Medulla oblongata (tissue), 1 donor: ENCODE measurements at regions not wholly inside any gene's neighbourhood (a gene's known extent, or its start where the extent isn't known, plus 50 kb on each side); places are given as distances from the start of the nearest gene placed in this dataset.

ENCODE experiments used
- DNase-seq: peaks from one replicate; pipeline ENCODE4 v3.0.0-alpha.2; 2015; ENCODE audit errors: extremely low spot score

DNA sequence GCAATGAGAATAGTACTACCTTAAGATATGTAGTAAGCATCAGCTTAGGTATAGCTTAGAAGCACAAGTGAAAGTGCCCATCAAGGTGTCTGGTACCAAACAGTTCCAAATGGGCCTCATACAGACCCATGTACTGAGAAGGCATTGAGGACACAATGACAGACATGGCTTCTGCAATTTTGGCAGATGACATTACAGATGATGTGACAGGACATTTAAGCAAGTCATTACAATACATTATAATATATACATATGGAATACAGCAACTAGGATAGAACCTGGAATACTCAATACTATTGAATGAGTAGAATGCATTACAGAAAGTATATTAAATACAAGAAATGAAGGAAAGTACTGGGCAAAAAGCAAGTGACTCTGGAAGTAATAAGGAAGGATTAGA, 256.4 kb downstream of the GXYLT1 start:
- no peak for DNase-seq

GRCh38 chr12:41881891-41882805, 262.5 kb downstream of the GXYLT1 start:
- peak; percentile 19 for DNase-seq

- DNase-seq, result no peak
Measured at GRCh38 chr12:41869432-41869831, 275.2 kb downstream of the GXYLT1 start.

DNA sequence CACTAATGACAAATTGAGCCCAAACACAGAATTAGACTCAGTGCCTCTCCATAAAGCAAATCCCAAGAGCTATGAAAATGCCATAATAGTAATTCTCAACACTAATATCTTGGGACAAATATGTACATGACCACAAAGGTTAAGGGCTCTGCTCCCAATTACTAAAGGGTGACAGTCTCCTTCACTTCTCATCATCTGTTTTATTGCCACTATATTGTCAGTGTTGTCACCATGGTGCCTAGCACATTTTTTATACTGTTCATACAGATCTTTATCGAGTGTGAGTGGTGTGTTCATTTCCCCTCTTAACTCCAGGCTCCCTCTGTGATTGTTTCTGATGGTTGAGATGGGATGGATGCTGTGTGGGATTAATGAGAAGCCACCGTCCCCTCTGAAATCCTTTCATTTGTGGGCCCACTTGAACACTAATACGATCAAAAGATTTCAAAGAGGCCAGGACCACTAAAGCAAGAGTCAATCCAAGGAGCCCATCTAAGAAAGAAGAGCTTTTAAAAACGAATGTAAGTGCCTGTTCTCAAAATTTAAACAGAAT, 277.7 kb downstream of the GXYLT1 start:
- no peak for DNase-seq

DNA sequence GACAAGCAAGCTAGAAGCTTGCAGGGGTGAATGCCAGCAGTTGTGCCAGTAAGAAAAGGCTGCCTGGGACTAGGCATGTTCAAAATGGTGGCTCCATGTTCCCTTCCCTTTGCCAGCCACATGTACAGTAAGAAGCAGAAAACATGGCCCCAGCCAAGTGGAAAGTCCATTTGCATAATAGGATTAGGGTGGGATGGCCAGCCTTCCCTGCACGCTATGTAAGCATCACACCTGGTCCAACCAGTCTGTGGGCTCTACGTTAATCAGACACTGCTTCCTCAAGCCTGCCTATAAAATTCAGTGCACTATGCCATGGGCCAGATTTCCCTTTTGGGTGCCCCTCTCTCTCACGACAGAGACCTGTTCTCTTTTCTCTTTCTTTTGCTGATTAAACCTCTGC, 288.4 kb downstream of the GXYLT1 start:
- DNase-seq, result no peak

DNA sequence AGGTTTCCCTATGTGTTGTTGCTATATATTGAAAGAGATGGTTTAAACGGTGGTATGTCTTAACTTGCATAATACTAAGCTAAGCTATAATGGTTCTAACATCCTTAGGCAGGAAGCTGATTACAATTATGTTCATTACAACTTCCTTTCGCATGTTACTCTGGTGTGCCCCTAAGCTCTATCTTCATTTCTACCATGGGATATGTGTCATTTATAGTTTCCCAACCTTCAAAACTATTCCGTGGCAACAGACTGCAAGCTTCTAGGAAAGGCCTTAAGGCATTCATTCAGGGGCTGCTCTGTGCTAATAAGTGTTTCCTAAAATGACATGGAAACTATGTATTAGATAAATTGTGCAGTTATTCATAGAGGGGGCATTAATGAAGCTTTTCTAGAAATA, 294.6 kb downstream of the GXYLT1 start:
- DNase-seq, result no peak

DNA sequence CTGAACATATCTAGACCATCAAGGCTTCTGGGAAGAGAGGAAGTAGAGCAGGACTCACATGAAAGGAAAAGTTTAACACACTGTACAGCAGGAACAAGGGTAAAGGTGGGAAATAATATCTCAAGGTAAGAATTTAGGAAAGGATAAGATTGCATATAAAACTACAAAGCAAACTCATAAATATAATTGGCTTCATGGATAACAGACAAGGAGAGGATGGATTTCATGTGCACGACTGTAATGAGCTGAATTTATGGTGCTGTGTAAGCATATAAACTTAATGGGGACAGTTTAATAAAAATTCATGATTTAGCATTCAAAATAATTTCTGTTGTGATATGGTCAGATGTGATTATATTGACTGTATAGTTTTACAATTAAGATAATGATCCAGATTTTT, 298.0 kb downstream of the GXYLT1 start:
- DNase-seq, result no peak

GRCh38 chr12:41836416-41836815, 308.3 kb downstream of the GXYLT1 start:
- no peak for DNase-seq

DNA sequence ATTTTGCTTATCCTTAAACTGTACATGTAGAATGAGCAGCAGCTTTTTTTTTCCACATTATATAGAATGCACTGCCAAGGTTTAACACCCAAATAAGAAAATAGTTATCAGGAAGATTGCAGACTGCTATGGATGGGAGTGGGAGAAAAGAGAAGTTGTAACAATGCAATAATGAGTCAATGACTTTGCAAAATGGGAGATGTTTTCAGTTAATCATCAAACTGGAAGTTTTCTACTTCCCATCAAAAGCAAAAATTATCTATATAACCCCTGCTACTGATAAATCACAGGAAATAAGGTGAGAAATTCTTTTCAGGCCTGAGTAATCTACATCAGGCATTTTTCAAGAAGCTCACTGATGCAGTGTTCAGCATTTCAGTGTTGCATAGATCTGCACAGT, 309.1 kb downstream of the GXYLT1 start:
- no peak for DNase-seq

DNA sequence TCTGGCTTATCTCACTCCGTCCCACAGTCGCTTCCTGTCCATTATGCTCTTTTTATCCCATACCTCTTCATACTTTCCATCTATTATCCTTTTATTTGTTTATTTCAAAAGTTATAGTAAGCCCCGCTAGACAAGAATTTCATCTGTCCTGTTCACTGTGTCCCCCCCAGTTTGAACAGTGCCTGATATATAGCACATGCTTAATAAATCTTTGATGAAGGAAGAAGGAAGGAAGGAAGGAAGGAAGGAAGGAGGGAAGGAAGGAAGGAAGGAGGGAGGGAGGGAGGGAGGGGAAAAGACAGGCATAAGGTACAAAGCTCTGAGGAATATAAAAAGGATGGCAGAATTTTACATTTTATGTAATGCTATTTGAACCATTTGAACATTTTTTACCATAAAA, 324.7 kb downstream of the GXYLT1 start:
- DNase-seq, result no peak

DNA sequence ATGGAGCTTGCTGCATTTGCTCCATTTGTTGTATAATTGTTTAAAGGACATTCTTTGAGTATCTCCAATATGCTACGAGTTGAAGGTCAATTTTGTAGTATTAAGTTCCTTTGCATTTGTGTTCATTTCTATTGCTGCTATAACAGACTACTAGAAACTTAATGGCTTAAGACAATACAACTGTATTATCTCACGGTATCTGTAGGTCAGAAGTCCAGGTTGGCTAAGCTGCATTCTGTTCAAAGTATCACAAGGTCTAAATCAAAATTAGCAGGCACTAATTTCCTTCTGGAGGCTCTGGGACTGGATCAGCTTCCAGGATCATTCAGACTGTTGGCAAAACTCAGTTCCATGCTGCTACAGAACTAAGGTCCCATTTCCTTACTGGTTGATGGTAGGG, 340.6 kb downstream of the GXYLT1 start:
- DNase-seq, result no peak

DNA sequence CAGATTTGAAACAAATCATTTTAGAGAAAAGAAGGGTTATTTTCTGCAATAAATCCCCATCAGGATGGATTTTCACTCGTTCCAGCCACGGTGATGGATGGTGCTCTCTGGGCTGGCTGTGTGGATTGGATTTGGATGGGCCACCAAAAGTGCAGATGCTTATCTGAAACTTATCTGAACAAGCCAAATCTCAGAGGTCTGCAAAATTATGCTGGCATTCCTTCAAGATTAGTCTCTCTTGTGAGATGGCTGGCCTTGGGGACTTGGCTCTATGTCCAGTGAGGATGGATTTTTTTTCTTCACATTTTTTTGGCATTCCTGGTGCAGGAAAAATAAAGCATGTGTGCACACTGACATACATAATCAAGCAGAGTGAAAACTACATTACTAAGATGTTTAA, 341.9 kb downstream of the GXYLT1 start:
- DNase-seq, result no peak

DNA sequence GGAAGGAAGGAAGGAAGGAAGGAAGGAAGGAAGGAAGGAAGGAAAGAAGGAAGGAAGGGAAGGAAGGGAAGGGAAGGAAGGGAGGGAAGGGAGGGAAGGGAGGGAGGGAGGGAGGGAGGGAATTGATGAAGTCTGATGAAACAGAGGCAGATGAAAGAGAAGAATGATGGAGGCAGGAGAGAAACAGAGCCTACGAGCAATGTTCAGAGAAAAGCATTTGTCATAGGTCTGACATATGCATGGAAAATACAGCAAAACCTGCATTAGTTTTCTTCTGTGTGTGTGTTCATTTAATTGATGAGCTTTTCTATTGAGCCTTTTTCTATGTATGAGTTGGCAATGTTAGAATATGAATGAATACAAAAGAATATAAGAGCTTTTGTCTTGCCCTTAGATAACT, 343.4 kb downstream of the GXYLT1 start:
- DNase-seq, result no peak

GRCh38 chr12:41799671-41800070, 345.0 kb downstream of the GXYLT1 start:
- DNase-seq, result no peak

- DNase-seq, result no peak
Measured at GRCh38 chr12:41795910-41796309, 348.8 kb downstream of the GXYLT1 start.

DNA sequence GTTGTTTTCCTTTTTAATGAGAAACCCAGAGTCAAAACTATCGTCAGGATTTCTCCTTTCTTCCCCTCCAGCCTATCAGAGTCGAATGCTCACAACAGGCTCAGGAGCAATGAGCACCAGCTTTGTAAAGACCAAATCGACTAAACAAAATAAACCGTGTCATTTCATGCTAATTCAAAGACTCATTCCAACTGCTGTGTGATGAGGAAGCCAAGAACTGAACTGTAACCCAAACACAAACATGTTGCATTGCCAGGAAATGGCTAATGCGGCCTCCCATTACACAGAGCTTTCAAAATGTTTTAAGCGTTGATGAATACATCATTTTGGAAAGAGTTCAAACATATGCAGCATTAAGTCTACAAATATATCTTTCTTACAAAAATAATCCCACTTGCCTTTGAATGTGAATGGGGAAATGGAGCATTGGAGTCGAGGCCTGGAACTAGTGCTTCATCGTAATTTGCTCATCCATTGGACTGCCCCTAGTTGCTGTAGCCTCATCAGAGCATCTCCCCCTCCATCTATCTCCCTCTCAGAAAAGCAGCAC, 349.5 kb downstream of the GXYLT1 start:
- peak; percentile 7 for DNase-seq

DNA sequence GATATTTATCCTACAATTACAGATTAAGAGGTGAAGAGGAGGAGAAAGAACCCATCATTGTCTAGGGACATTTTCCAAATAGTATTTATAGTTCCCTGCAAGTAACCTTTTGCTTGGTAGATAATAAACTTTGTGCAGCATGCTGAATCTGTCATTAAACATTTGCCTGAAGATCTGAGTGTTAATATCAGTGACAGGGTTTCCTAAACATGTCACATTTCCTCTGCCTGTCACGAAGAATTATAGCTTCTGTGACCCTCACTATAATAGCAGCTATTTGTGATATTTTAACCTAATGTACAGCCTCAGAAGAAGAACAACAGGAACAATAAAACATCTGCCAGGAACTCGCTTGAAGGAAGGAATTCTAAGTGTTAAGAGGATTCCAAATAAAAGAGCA, 350.3 kb downstream of the GXYLT1 start:
- no peak for DNase-seq

- no peak for DNase-seq
Measured at GRCh38 chr12:41784957-41785356, 359.7 kb downstream of the GXYLT1 start.

- DNase-seq, result no peak
Measured at GRCh38 chr12:41778934-41779333, 365.7 kb downstream of the GXYLT1 start.

GRCh38 chr12:41777064-41777790, 367.4 kb downstream of the GXYLT1 start:
- no peak for DNase-seq

DNA sequence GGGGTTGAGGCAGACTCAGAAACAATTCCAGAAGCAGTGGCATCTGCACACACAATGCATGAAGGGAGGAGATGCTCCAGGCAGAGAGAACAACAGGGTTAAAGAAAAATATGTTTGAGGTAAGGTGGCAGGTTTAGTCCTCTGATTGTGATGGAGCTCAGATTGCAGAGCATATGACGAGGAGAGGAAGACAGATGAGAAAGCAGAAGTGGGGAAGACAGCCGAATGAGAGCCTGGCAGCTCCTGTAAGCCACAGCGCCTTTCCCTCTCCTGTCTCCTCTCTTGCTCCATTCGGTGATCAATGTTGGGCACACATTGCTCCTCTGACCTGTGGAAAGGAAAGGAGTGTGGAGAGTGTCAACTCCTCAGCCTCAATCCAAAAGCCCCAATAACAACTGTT, 372.2 kb downstream of the GXYLT1 start:
- DNase-seq, result no peak

GRCh38 chr12:41769810-41770209, 374.9 kb downstream of the GXYLT1 start:
- no peak for DNase-seq

GRCh38 chr12:41768456-41768855, 376.2 kb downstream of the GXYLT1 start:
- no peak for DNase-seq
